Astrocyte (in vitro differentiated cells and primary cell): ENCODE measurements at regions not wholly inside any gene's neighbourhood (a gene's known extent, or its start where the extent isn't known, plus 50 kb on each side); places are given as distances from the start of the nearest gene placed in this dataset.

Experiments
- CTCF ChIP-seq: IDR thresholded peaks from 2 replicates; pipeline ENCODE4 v1.5.1; 2011; ENCODE audit warnings: low read depth, mild to moderate bottlenecking, inconsistent platforms, low read length, moderate library complexity; ENCODE audit not compliant: insufficient read depth
- EZH2 ChIP-seq: IDR thresholded peaks from 2 replicates; pipeline ENCODE4 v1.6.1; 2012; ENCODE audit warnings: mild to moderate bottlenecking, low read length, inconsistent platforms; ENCODE audit not compliant: insufficient read depth

DNA sequence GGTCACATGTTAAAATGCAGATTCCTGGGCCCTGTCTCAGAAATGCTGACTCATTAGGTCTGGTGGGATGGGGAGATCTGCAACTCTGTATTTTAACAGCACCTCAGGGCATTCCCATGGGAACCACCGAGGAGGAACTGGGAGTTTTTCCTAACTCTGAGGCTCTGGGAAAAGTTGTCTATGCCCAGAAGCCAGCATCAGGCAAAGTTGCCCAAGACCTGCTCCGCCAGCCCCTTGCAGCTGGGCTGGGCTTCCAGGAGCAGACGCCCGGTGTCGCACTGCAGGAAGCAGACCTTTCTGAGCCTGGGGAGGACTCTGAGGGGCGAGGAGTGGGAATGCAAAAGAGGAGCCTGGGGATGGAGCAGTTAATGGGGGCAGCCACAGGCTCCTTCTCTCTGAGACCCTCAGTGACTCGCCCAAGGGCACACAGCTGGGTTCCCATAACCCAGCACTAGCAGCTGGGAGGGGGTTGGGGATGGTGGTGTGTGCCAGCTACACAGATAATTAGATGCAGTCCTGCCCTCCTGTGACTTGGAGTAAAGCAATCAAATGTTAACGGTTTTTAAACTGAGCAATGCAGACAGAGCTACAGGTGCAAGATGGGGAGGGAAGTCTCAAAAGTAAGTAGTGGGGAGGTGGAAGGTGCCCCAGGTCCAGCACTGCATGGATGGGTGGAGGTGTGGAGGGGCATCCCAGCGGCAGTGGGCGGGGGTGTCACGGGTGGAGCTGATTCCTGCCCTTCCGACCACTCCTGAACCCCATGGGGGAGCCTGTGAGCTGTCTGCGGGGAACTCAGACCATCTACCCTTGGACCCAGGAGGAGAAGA lies 100.4 kb downstream of the LSM3 start:
- TF ChIP-seq CTCF (no peak), EZH2 (no peak)
